ENCODE measurements at regions not wholly inside any gene's neighbourhood (a gene's known extent, or its start where the extent isn't known, plus 50 kb on each side); places are given as distances from the start of the nearest gene placed in this dataset.

DNA sequence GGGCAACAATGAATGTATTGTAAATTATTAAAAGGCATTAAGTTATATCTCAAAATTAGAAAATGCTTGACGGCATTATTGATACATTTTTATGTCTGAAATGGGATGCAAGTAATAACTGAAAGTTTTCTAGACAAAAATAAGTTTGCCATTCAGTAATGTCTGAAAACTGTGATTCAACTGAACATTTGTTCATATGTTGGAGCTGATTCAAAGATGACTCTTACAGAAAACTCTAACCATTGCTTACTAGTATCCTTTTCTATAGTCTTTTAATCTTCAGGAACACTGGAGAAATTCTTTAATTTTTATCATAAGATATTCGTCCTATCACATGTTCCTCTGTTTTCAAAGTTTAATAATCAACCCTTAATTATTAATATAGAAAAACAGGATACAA, 71.1 kb upstream of the TFEC start:
- TF ChIP-seq, protein P1, sequence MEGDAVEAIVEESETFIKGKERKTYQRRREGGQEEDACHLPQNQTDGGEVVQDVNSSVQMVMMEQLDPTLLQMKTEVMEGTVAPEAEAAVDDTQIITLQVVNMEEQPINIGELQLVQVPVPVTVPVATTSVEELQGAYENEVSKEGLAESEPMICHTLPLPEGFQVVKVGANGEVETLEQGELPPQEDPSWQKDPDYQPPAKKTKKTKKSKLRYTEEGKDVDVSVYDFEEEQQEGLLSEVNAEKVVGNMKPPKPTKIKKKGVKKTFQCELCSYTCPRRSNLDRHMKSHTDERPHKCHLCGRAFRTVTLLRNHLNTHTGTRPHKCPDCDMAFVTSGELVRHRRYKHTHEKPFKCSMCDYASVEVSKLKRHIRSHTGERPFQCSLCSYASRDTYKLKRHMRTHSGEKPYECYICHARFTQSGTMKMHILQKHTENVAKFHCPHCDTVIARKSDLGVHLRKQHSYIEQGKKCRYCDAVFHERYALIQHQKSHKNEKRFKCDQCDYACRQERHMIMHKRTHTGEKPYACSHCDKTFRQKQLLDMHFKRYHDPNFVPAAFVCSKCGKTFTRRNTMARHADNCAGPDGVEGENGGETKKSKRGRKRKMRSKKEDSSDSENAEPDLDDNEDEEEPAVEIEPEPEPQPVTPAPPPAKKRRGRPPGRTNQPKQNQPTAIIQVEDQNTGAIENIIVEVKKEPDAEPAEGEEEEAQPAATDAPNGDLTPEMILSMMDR (IDR thresholded peaks at IDR 0.05), result no peak
- TF ChIP-seq POLR2A (IDR thresholded peaks at IDR 0.05), result no peak

All from testis (tissue), 2 donors.